H1 (cell line): ENCODE measurements at regions not wholly inside any gene's neighbourhood (a gene's known extent, or its start where the extent isn't known, plus 50 kb on each side); places are given as distances from the start of the nearest gene placed in this dataset.

Experiments used
- CTCF ChIP-seq, 3 experiments: IDR thresholded peaks; 1 replicate in 2 of 3; 2 replicates in 1 of 3; pipeline versions ENCODE4 v1.5.1 to v1.6.1; 2011; ENCODE audit warnings: low read length in 3 of 3, mild to moderate bottlenecking in 3 of 3, inconsistent platforms in 2 of 3, low read depth in 1 of 3, moderate library complexity in 1 of 3; ENCODE audit not compliant: insufficient read depth in 1 of 3; ENCODE audit errors: control extremely low read depth in 1 of 3
- SUZ12 ChIP-seq: fragments of 200-600 bp; sonication (generic); IDR thresholded peaks from 2 replicates; pipeline ENCODE4 v1.6.1; 2012; ENCODE audit warnings: mild to moderate bottlenecking, inconsistent platforms, low read length, moderate library complexity, mixed read lengths
- TAF7 ChIP-seq: optimal IDR thresholded peaks from 2 replicates; pipeline ENCODE3; 2011; ENCODE audit warnings: low read depth, mild to moderate bottlenecking, inconsistent platforms, low read length, moderate library complexity, borderline replicate concordance

GRCh38 chr10:29886299-29886698 lies 173.1 kb downstream of the JCAD start (continued):
- TF ChIP-seq TAF7 (no peak), SUZ12 (no peak), CTCF (IDR thresholded peaks at IDR 0.05; ENCODE audit: control extremely low read depth in 1 of 3, insufficient read depth in 1 of 3, low read depth in 1 of 3, low read length in 3 of 3) (no peak)
